Right atrium auricular region (tissue), 2 donors: ENCODE measurements at regions not wholly inside any gene's neighbourhood (a gene's known extent, or its start where the extent isn't known, plus 50 kb on each side); places are given as distances from the start of the nearest gene placed in this dataset.

Source experiments
- DNase-seq: peaks from one replicate; pipeline ENCODE4 v3.0.0-alpha.2; 2019; ENCODE audit warnings: low spot score
- H3K27ac ChIP-seq, 2 donors: fragments of 200-600 bp; sonication (generic); 1 replicate in 1 of 2; 2 replicates in 1 of 2; pipeline ENCODE4 v1.5.1; 2016 to 2019
- H3K27me3 ChIP-seq, 2 donors: fragments of 200-600 bp; sonication (generic); one replicate each; pipeline versions ENCODE4 v1.5.1 to v1.6.0; 2017 to 2019
- H3K36me3 ChIP-seq: fragments of 200-600 bp; sonication (generic); one replicate; pipeline ENCODE4 v1.5.1; 2016
- H3K4me1 ChIP-seq, 2 donors: fragments of 200-600 bp; sonication (generic); one replicate each; pipeline versions ENCODE4 v1.5.1 to v1.6.0; 2017 to 2019
- H3K4me3 ChIP-seq, 2 donors: fragments of 200-600 bp; sonication (generic); 1 replicate in 1 of 2; 2 replicates in 1 of 2; pipeline ENCODE4 v1.5.1; 2017 to 2019; ENCODE audit warnings: mild to moderate bottlenecking in 1 of 2, moderate library complexity in 1 of 2
- H3K9me3 ChIP-seq, 2 donors: fragments of 200-600 bp; sonication (generic); one replicate each; pipeline ENCODE4 v1.5.1; 2019
- CTCF ChIP-seq, 2 donors: fragments of 200-600 bp; sonication (generic); IDR thresholded peaks; one replicate each; pipeline ENCODE4 v1.5.1; 2019; ENCODE audit warnings: antibody characterized with exemption in 2 of 2

- no peaks in the 10 kb centered on the region for H3K9me3 ChIP-seq
- no peak for TF ChIP-seq CTCF (IDR thresholded peaks at IDR 0.05)
- no peak overlapping the region for H3K27ac ChIP-seq
- no peak for DNase-seq
- H3K4me1 ChIP-seq, result no peaks in the 10 kb centered on the region
- H3K36me3 ChIP-seq, result no peaks in the 10 kb centered on the region
- no peaks in the 10 kb centered on the region for H3K27me3 ChIP-seq
- no peak overlapping the region for H3K4me3 ChIP-seq
Observed at GRCh38 chr1:82094136-82094535, 293.4 kb downstream of the ADGRL2 start.

DNA sequence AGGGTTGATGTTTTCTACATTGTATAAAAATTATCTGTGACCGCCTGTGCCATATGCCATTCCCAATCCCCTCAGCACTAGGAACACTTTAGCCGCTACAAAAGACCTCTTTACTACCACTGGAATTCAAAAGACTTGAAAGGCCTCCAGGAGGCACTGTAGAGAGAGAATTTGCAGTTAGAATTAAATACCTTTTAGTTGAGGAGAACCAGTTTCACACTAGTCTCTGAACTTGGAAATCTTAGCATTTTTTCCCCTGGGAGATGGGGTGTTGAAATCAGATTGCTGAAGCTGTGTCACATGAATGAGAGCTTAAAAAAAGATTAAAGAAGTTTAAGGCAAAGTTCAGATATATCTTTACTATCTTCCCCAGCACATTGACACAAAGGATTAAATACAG, 291.0 kb downstream of the ADGRL2 start:
- no peak for TF ChIP-seq CTCF (IDR thresholded peaks at IDR 0.05)
- Histone ChIP-seq H3K36me3 (no peaks in the 10 kb centered on the region), H3K4me3 (no peak overlapping the region), H3K27ac (no peak overlapping the region), H3K27me3 (no peaks in the 10 kb centered on the region), H3K9me3 (no peaks in the 10 kb centered on the region), H3K4me1 (no peaks in the 10 kb centered on the region)
- no peak for DNase-seq

GRCh38 chr1:82091265-82091664, 290.5 kb downstream of the ADGRL2 start:
- Histone ChIP-seq H3K9me3 (no peaks in the 10 kb centered on the region), H3K27me3 (no peaks in the 10 kb centered on the region), H3K36me3 (no peaks in the 10 kb centered on the region), H3K27ac (no peak overlapping the region), H3K4me1 (no peaks in the 10 kb centered on the region), H3K4me3 (no peak overlapping the region)
- no peak for DNase-seq
- no peak for TF ChIP-seq CTCF (IDR thresholded peaks at IDR 0.05)

DNA sequence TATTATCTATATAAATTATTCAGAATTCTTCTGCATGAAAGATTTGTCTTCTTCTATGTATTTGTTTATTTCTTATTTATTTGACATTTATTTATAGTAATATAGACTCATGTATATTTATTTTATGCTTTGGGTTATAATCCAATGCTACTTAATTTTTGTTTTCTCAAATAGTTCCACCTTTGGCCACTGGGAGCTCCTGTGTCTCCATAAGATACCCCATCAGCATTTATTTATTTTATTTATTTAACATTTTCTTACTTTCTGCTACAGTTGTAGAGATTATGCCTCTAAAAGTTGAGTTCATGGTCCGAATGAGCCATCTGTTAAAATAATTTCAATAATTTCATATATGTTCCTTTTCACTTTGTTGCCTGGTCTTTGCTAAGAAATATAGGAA, 289.4 kb downstream of the ADGRL2 start:
- Histone ChIP-seq H3K9me3 (no peaks in the 10 kb centered on the region), H3K27ac (no peak overlapping the region), H3K4me1 (no peaks in the 10 kb centered on the region), H3K27me3 (no peaks in the 10 kb centered on the region), H3K36me3 (no peaks in the 10 kb centered on the region), H3K4me3 (no peak overlapping the region)
- TF ChIP-seq CTCF (IDR thresholded peaks at IDR 0.05), result peak in 1 of 2 donors; percentile 36
- no peak for DNase-seq

DNA sequence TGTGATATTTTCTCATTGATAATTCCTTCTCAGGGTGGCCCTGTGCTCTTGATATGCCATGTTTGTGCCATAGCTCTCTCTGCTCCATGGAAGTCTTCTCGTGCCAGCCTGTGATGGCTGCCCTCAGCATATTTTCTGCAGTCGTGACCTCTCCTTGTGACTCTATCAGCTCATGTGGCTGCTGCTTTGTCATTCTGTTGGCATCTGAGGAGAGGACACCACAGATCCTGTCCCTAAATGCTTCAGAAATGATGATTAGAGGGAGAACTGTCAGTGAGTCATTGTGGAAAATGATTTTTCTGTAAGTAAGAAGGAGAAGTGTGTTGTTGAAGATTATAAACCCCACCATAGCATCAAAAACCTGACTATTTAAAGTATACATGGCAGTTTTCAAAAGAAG, 286.0 kb downstream of the ADGRL2 start:
- DNase-seq, result no peak
- no peaks in the 10 kb centered on the region for H3K27me3 ChIP-seq
- H3K4me3 ChIP-seq, result no peak overlapping the region
- H3K36me3 ChIP-seq, result no peaks in the 10 kb centered on the region
- no peak for TF ChIP-seq CTCF (IDR thresholded peaks at IDR 0.05)
- peak overlapping the region in 1 of 2 donors; percentile 54 for H3K27ac ChIP-seq
- no peaks in the 10 kb centered on the region for H3K4me1 ChIP-seq
- H3K9me3 ChIP-seq, result no peaks in the 10 kb centered on the region

- no peaks in the 10 kb centered on the region for H3K27me3 ChIP-seq
- H3K9me3 ChIP-seq, result no peaks in the 10 kb centered on the region
- H3K36me3 ChIP-seq, result no peaks in the 10 kb centered on the region
- DNase-seq, result no peak
- no peak overlapping the region for H3K4me3 ChIP-seq
- TF ChIP-seq CTCF (IDR thresholded peaks at IDR 0.05), result no peak
- no peaks in the 10 kb centered on the region for H3K4me1 ChIP-seq
- H3K27ac ChIP-seq, result no peak overlapping the region
Observed at GRCh38 chr1:82079607-82080006, 278.9 kb downstream of the ADGRL2 start.
